GM12865 (cell line): ENCODE measurements at regions not wholly inside any gene's neighbourhood (a gene's known extent, or its start where the extent isn't known, plus 50 kb on each side); places are given as distances from the start of the nearest gene placed in this dataset.
"Not testable (repeated sequence)": the region's sequence is repeated elsewhere in the genome, so short reads cannot be mapped to it uniquely, and the experiment has no call there.

Experiments used
- DNase-seq: peaks from one replicate; pipeline ENCODE4 v3.0.0; 2010; ENCODE audit warnings: low read depth
- H3K4me3 ChIP-seq: 2 replicates; pipeline ENCODE4 v1.5.1; 2011; ENCODE audit warnings: mild to moderate bottlenecking, low read depth, low read length, control low read depth
- TF ChIP-seq, protein P1 (sequence below): IDR thresholded peaks from 2 replicates; pipeline ENCODE4 v1.5.1; 2011; ENCODE audit warnings: low read length, control low read depth, low read depth, inconsistent platforms; ENCODE audit not compliant: insufficient read depth; ENCODE audit errors: missing control alignments

DNA sequence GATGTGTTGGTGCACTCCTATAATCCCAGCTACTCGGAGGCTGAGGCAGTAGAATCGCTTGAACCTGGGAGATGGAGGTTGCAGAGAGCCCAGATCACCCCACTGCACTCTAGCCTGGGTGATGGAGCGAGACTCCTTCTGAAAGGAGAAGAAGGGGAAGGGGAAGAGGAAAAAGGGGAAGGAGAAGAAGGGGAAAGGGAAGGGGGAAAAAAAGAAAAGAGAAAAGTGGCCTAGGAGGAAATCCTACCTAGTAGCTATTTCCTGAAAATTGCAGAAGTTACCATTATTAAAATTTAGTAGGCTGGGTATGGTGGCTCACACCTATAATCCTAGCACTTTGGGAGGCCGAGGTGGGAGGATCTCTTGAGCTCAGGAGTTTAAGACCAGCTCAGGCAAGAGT, 67.4 kb downstream of the ARRDC3 start:
- TF ChIP-seq, protein P1, sequence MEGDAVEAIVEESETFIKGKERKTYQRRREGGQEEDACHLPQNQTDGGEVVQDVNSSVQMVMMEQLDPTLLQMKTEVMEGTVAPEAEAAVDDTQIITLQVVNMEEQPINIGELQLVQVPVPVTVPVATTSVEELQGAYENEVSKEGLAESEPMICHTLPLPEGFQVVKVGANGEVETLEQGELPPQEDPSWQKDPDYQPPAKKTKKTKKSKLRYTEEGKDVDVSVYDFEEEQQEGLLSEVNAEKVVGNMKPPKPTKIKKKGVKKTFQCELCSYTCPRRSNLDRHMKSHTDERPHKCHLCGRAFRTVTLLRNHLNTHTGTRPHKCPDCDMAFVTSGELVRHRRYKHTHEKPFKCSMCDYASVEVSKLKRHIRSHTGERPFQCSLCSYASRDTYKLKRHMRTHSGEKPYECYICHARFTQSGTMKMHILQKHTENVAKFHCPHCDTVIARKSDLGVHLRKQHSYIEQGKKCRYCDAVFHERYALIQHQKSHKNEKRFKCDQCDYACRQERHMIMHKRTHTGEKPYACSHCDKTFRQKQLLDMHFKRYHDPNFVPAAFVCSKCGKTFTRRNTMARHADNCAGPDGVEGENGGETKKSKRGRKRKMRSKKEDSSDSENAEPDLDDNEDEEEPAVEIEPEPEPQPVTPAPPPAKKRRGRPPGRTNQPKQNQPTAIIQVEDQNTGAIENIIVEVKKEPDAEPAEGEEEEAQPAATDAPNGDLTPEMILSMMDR = no peak
- no peak for DNase-seq
- H3K4me3 ChIP-seq = no peak overlapping the region

DNA sequence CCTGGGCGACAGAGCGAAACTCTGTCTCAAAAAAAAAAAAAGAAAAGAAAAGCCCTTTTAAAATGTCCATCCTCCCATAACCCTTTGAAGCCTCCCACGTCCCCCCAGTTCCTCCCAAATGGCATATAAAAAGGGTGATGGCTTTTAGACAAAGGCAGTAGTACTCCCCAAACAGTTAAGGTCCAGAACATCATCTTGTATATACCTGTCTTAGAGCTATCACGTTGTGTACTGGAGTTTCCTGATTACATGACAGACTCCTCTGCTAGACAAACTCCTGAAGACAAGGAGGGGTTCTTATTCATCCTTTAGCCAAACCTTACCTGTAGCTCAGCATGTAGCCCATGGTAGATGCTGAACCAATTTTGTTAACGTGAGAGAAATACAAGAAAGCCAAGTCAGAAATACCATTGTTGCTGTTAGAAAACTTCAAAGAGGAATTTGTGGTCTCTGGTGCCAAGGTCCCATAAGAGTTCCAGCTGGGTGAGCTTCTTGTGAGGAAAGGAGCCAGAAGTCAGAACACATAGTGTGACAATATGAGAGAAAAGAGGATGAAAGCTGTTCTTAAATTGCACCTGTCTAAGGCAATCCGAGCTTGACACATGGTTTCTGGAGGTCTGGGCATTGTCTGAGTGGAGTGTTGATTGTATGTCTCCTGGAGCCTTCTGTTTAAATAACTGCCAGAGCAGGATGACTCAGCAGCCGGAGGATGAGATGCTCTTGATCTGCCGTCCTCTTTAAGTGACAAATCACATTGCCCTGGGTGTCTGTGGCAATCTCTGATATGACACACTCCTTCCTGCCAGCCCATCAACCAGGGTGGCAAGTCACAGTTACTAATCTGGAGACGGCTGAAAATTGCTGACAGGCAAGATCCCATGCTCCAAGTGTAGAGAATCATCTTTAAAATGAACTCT, 69.1 kb downstream of the ARRDC3 start:
- no peak overlapping the region for H3K4me3 ChIP-seq
- TF ChIP-seq, protein P1 = no peak

DNA sequence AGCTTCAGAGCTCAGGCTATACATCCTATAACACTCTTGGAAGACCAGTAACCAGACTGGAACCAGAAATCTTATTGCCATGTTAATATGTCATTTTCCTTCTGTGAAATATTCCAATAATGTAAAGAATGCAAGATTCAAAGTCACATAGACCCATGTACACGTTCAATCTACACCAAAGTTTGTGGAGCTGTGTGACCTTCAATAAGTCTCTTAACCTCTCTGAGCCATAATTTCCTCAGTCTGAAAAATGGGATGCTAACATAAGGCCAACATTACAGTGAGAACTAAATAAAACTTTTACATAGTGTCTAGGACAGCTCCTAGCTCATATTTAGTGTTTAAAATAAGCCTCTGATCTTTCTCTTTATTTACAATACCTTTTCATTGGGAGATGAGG, 70.4 kb downstream of the ARRDC3 start:
- no peak overlapping the region for H3K4me3 ChIP-seq
- TF ChIP-seq, protein P1 = no peak

More for the DNA sequence above, 69.1 kb downstream of the ARRDC3 start:
- peak; percentile 78 for DNase-seq

DNA sequence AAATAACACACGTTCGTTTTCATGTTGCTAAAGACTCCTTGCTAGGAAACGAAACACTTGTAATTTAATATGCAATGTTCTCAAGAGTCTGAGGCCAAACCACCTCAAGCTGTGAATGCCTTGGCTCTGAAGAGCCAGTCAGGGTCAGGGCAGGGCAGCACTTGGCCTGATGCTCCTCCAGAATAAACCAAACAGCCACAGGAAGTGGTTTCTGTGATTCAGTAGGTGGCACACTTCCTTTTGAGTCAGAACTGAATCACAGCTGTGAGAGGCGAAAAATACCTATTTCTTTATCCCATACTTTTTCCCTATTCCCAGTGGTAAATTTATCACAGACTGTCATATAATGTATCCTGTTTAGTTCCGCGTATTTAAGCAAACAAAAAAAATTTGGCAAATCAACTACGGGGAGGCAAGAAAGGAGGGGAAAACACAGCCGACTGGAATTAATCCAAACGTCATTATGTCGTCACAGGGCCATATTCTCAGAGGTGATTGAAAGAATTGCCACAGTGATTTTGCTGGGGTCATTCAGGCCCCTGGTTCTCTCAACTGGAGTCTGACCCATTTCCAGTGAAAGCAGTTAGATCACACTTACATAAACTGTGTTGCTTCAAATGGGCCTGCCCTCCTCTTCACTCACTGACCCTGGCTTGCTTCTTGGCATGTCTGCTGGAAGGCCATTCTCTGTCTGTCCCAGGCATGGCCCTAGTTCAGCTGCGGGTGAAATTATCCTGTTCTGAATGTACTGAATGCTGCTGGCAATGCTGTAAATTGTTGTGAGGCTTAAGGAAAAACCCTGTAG, 71.2 kb downstream of the ARRDC3 start:
- peak; percentile 89 for DNase-seq
- TF ChIP-seq, protein P1 = no peak
- H3K4me3 ChIP-seq = no peak overlapping the region

More for the DNA sequence above, 70.4 kb downstream of the ARRDC3 start:
- DNase-seq = no peak

DNA sequence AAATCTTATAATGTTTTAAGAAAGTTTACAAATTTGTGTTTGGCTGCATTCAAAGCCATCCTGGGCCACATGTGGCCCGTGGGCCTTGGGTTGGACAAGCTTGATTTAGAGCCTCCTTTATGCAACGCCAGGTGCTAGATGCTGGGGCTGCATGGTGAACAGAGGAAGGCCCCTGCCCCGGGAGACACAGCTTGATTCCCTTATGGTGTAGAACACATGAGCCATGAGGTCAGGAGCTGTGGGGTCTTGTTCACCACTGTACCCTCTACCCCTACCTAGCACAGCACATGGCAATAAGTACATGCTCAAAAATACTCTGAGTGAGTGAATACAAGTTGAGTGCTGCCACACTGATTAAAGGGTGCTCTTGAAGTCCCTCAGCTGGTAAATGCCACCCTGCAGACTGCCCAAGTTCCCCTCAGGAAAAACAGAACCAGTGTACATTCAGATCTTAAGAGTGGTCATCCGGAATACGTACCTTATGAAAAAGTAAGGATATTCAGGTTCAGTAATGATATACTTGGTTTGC, 71.9 kb downstream of the ARRDC3 start:
- TF ChIP-seq, protein P1 = no peak
- DNase-seq = no peak
- no peak overlapping the region for H3K4me3 ChIP-seq

DNA sequence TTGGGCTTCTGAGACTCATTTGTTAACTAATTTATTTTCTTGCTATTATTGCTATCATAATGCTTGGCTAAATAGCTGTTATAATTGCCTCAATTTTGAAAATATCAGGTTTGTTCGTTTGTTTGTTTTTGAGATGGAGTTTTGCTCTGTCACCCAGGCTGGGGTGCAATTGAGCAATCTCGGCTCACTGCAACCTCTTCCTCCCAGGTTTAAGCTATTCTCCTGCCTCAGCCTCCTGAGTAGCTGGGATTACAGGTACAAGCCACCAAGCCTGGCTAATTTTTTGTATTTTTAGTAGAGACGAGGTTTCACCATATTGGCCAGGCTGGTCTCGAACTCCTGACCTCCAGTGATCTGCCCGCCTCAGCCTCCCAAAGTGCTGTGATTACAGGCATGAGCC, 75.0 kb downstream of the ARRDC3 start:
- not testable (repeated sequence) for H3K4me3 ChIP-seq, DNase-seq

DNA sequence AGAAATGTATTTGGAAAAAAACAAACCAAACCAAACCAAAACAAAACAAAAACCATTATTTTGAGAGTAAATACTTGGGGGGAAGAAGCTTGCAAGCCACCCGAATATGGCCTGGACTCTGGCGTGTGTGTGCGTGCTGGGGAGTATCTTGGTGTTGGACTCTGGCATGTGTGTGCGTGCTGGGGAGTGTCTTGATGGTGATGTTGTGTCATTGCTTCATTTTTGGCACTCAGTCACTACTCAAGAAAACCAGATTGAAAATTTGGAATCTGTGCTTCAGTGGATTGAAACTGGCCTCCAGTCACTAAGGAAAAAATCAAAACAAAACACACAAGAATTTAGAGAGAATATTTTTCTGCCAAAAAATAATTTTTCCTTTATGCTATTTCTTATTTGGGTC, 76.1 kb downstream of the ARRDC3 start:
- no peak for DNase-seq
- no peak overlapping the region for H3K4me3 ChIP-seq
- TF ChIP-seq, protein P1 = no peak
